Skeletal muscle satellite cell (primary cell): ENCODE measurements at regions not wholly inside any gene's neighbourhood (a gene's known extent, or its start where the extent isn't known, plus 50 kb on each side); places are given as distances from the start of the nearest gene placed in this dataset.

Source experiments
- H3K27me3 ChIP-seq: 2 replicates; pipeline ENCODE4 v1.7.0; 2013; ENCODE audit warnings: low read length; ENCODE audit not compliant: control insufficient read depth, insufficient read depth
- H3K36me3 ChIP-seq: 2 replicates; pipeline ENCODE4 v1.7.0; 2013; ENCODE audit warnings: mild to moderate bottlenecking, control low read depth, low read length; ENCODE audit not compliant: insufficient read depth
- H3K4me1 ChIP-seq: 2 replicates; pipeline ENCODE4 v1.7.0; 2013; ENCODE audit warnings: low read length; ENCODE audit not compliant: control insufficient read depth, insufficient read depth
- H3K4me2 ChIP-seq: 2 replicates; pipeline ENCODE4 v1.7.0; 2013; ENCODE audit warnings: mild to moderate bottlenecking, low read length
- H3K4me3 ChIP-seq: 2 replicates; pipeline ENCODE4 v1.7.0; 2013; ENCODE audit warnings: low read length
- H3K9ac ChIP-seq: 2 replicates; pipeline ENCODE4 v1.7.0; 2013; ENCODE audit warnings: mild to moderate bottlenecking, low read depth, low read length, moderate library complexity
- H3K9me3 ChIP-seq: replicated peaks from 2 replicates; pipeline ENCODE4 v1.7.0; 2013; ENCODE audit warnings: mild to moderate bottlenecking, control low read depth, low read length

DNA sequence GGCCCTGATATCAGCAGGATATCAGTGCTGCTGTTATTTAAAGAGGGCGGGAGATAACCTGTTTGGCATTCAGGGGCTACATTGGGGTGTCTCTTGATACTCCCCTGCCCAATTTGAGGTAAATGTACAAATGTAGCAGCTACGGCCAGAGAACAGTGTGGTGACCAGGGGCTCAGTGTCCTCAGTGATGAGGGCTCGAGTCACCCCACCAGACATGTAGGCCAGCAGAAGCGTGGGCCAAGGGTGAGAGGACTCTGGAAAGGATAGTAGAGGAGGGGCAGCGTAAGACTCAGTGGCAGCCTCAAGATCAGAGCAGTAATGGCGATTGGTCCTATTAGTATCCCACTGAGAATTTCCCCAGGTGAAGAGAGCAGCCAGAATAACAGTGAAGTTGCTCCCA, 108.4 kb downstream of the XCL2 start:
- H3K36me3 ChIP-seq = no peaks in the 10 kb centered on the region
- H3K4me1 ChIP-seq = peaks cover 2% of the 10 kb centered on the region
- H3K9ac ChIP-seq = no peak overlapping the region
- no peak overlapping the region for H3K4me3 ChIP-seq
- peaks cover 26% of the 10 kb centered on the region for H3K27me3 ChIP-seq
- no peak overlapping the region for H3K4me2 ChIP-seq
- H3K9me3 ChIP-seq = no peaks in the 10 kb centered on the region

DNA sequence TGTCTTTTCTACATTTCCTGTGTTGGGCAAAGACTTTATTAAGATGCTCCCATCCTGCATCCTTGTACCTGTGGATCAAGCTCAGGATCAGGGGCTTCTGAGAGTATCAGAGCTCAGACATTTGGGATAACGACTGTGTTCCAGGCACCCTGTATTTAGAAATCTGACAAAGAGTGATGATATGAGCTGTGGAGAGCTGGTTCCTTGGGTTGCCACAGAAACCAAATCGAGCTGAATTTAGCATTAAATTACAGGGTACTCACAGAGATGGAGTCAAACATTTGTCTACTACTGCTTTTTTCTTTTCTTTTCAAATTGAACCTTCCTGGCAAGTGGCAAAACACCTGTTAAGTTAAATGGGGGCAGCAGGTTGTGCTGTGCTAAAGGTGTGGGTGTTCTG, 110.6 kb downstream of the XCL2 start:
- H3K9me3 ChIP-seq = no peaks in the 10 kb centered on the region
- H3K36me3 ChIP-seq = no peaks in the 10 kb centered on the region
- peaks cover 2% of the 10 kb centered on the region for H3K4me1 ChIP-seq

DNA sequence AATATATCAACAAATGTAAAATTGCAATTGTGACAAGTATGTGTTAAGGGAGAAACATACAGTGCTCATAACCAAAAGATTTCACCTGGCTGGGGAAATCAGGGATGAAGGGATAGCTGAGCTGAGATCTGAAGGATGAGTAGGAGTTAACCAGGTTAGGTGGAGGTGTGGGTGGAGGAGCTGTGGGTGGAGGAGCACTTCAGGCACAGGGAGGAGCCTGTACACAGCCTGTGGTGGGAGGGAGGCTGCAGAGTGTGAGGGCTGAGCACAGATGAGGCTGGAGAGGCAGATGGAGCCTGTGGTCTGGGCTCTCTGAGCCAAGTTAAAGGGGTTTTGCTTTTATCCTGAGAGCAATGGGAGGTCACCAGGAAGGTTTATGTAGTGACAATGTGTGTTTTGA, 111.9 kb downstream of the XCL2 start:
- peaks cover 21% of the 10 kb centered on the region for H3K27me3 ChIP-seq
- H3K9ac ChIP-seq = no peak overlapping the region

More for the DNA sequence above, 110.6 kb downstream of the XCL2 start:
- Histone ChIP-seq H3K27me3 (peaks cover 24% of the 10 kb centered on the region), H3K9ac (no peak overlapping the region), H3K4me2 (no peak overlapping the region), H3K4me3 (no peak overlapping the region)

DNA sequence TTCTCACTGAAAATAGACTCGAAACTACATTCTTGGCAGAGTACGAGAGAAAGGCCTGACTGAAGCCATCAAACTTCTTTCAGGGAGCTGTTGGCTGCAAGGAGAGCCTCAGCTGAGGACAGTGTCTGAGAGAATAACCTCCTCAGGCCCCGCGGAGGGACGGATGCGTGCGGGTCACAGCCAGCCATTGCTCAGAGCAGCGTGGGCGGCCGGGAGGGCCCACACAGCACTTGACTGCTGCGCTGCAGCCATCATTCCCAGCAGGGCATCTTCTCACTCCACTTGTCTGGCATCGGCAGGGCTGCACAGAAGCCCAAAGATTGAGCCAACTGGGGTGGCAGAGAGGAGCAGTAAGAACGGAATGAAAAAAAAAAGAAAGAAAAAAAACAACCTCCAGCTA, 113.5 kb downstream of the XCL2 start:
- H3K4me1 ChIP-seq = peaks cover 3% of the 10 kb centered on the region
- no peaks in the 10 kb centered on the region for H3K36me3 ChIP-seq
- no peaks in the 10 kb centered on the region for H3K9me3 ChIP-seq
- H3K9ac ChIP-seq = no peak overlapping the region
- H3K27me3 ChIP-seq = peaks cover 12% of the 10 kb centered on the region
- no peak overlapping the region for H3K4me2 ChIP-seq
- no peak overlapping the region for H3K4me3 ChIP-seq

More for the DNA sequence above, 111.9 kb downstream of the XCL2 start:
- H3K4me3 ChIP-seq = no peak overlapping the region
- no peaks in the 10 kb centered on the region for H3K36me3 ChIP-seq
- no peaks in the 10 kb centered on the region for H3K9me3 ChIP-seq
- H3K4me2 ChIP-seq = no peak overlapping the region
- peaks cover 3% of the 10 kb centered on the region for H3K4me1 ChIP-seq

DNA sequence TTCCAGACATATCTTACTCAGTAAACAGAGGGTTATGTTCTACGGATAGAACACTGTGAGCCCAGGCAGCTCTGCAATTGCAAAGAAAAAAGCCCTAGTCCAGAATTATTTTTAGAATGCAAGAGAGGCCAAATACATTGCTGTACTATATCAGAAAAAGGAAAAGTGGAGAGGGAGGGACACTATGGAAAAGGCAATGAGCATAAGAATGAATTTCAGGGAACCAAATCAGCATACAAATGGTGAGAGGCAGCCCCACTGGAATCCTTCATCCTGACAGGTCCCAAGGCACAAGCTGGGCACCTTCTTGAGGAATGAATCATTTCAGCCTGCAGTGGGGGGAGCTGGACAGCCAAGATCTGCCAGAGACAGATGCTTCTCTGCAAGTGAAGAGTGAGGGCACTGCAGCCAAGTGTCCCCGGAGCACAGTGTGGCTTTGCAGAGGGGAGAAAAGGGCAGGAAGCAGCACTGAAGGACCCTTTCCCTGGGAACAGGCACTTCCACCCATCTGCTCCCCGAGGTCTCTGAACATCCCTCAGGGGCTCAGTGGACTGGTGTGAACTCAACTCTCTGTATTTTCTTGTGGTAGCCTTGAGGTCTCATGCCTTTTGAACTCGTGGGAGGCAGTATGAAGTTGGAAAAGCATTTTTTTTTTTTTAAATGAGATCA, 115.6 kb downstream of the XCL2 start:
- Histone ChIP-seq H3K4me1 (peaks cover 3% of the 10 kb centered on the region), H3K4me3 (no peak overlapping the region), H3K9ac (no peak overlapping the region), H3K9me3 (no peaks in the 10 kb centered on the region), H3K27me3 (peaks cover under 1% of the 10 kb centered on the region), H3K4me2 (no peak overlapping the region), H3K36me3 (no peaks in the 10 kb centered on the region)

DNA sequence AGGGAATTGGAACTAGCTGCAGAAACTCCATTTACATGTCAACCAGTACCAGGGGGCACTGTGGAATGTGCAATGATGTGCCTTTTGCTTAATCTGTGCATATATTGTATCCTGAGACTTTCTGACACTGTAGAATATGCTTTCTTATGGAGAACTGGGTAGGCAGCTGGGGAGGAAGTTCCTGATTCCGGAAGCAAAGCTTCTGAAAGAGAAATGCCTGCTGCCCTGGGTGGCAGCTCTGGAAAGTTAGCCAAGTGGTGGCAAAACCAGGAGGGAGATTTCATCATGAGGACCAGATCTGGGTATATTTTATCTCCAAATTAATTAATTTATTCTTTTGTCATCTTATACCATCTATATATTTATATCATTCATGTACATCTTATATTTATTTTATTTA, 116.7 kb downstream of the XCL2 start:
- Histone ChIP-seq H3K4me1 (peaks cover 3% of the 10 kb centered on the region), H3K27me3 (peaks cover 8% of the 10 kb centered on the region), H3K4me2 (no peak overlapping the region), H3K36me3 (no peaks in the 10 kb centered on the region), H3K9ac (no peak overlapping the region), H3K4me3 (no peak overlapping the region), H3K9me3 (no peaks in the 10 kb centered on the region)

DNA sequence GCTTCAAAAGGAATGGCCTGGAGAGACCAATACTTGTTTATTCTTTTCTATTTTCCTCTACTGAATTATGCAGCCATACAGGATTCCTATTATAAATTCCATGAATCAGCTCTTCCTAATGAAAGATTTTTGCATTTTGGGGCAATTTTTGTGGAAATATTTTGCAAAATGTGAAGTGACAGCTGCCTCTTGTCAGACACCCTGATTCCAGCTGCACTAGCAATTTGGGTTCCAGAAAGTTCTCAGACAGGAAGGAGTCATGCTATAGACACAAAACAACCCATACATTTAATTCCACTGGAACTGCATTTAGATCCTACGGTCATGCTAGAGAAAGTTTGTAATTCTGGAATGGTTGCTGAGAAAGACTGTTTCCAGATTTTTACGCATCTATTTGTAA, 119.5 kb downstream of the XCL2 start:
- Histone ChIP-seq H3K27me3 (peaks cover 8% of the 10 kb centered on the region), H3K4me2 (no peak overlapping the region)

DNA sequence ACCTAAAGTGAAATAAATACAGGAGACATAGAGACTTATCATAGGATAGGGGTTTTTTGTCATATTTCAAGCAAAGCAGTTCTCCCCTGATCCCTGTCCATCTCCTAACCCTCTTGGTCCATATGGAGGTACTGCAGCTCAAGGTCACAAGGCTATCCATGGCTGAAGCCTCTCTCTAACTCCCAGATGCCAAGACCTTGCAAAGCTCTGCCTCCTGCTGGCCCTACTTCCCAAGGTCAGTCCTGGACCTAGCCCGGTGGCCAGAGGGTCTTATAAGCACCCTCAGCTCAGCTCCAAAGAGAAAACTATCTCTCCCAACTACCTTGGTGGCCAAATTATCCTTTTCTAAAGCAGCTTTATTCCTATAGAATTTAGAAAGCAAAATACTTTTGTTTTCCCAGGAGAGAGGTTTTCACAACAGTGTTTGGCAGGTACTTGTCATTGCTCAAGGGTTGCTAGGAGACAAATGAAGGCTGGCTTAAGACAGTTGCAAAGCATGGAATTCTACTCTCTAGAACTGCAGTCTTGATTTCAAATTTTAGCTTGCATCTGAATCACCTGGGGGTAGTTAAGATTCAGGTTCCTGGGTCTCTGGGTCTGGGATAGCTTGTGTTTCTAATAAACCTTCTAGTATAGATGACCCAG, 121.5 kb downstream of the XCL2 start:
- H3K36me3 ChIP-seq = no peaks in the 10 kb centered on the region
- H3K27me3 ChIP-seq = peaks cover 8% of the 10 kb centered on the region
- H3K4me1 ChIP-seq = no peaks in the 10 kb centered on the region
- H3K9ac ChIP-seq = no peak overlapping the region
- no peak overlapping the region for H3K4me2 ChIP-seq
- no peak overlapping the region for H3K4me3 ChIP-seq
- H3K9me3 ChIP-seq = no peaks in the 10 kb centered on the region

More for the DNA sequence above, 119.5 kb downstream of the XCL2 start:
- H3K4me1 ChIP-seq = peaks cover 3% of the 10 kb centered on the region
- H3K9ac ChIP-seq = no peak overlapping the region
- H3K36me3 ChIP-seq = no peaks in the 10 kb centered on the region
- H3K4me3 ChIP-seq = no peak overlapping the region
- no peaks in the 10 kb centered on the region for H3K9me3 ChIP-seq

DNA sequence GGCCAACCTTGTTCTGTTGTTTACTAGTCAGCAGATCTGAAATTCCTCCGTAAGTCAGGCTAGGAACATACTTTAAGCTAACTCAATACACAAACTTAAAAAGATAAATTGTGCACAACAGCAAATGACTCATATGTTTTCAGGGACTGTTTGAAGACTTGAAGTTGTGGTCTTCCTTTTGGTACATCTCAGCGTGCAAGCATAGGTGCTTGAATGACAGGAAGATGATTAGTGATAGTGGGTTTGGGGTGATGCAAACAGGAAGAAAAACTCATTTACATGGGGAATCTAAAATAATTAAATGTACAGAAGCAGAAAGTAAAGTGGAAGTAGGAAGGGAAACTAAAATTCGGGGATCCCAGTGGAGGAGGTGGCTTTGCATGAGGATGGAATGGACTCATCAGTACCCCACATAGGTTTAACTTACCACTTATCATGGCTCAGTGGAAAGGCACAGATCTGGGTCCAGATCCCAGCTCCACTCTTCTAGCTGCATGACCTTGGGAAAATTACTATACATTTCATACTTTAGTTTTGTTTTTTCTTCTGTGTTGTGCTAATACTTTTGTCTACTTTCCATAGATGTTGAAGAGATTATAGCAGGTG, 122.3 kb downstream of the XCL2 start:
- H3K4me3 ChIP-seq = no peak overlapping the region
- no peaks in the 10 kb centered on the region for H3K36me3 ChIP-seq
- peaks cover 8% of the 10 kb centered on the region for H3K27me3 ChIP-seq

DNA sequence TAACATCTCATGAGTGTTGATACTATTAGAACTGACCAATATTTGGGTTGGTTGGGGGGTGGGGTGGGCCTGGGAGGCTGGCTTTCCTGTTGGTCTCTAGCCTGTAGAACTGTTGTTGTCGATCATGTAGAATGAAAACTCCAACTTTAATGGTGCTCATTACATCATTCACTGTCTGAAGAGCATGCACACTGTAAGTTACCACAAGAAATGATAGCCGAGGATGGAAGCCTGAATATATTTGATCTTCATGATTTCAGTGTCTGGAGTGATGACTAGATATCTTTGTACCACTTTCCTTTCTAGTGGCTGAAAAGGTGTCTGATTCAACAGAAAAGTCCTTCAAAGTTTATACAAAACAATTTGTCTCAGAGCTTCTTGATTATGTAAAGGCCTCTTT, 123.6 kb downstream of the XCL2 start:
- H3K9me3 ChIP-seq = no peaks in the 10 kb centered on the region
- no peak overlapping the region for H3K4me2 ChIP-seq
- H3K9ac ChIP-seq = no peak overlapping the region
- H3K27me3 ChIP-seq = peaks cover 8% of the 10 kb centered on the region
- no peaks in the 10 kb centered on the region for H3K4me1 ChIP-seq
- H3K36me3 ChIP-seq = no peaks in the 10 kb centered on the region
- no peak overlapping the region for H3K4me3 ChIP-seq

More for the DNA sequence above, 122.3 kb downstream of the XCL2 start:
- H3K9me3 ChIP-seq = no peaks in the 10 kb centered on the region
- H3K4me2 ChIP-seq = no peak overlapping the region
- H3K9ac ChIP-seq = no peak overlapping the region
- no peaks in the 10 kb centered on the region for H3K4me1 ChIP-seq

DNA sequence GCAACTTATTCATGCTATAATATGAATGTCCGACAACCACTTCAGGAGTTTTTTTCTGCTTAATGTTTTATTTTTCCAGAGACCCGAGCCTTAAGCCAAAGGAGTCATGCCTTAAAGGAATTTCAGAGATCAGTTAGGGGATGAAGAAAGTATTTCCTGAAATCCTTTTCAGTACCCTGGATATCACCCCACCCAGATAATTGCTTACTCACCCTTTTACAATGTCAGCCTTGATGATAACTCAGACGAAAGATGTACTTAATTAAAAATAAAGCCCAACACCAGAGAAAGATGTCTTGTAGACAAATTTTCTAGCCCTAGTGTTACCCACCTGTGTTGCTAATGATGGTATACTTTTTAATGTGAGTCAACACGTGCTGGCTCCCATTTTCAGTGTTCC, 124.1 kb downstream of the XCL2 start:
- Histone ChIP-seq H3K36me3 (no peaks in the 10 kb centered on the region), H3K4me3 (no peak overlapping the region), H3K9me3 (no peaks in the 10 kb centered on the region), H3K4me1 (no peaks in the 10 kb centered on the region), H3K27me3 (peaks cover 11% of the 10 kb centered on the region), H3K4me2 (no peak overlapping the region), H3K9ac (no peak overlapping the region)

DNA sequence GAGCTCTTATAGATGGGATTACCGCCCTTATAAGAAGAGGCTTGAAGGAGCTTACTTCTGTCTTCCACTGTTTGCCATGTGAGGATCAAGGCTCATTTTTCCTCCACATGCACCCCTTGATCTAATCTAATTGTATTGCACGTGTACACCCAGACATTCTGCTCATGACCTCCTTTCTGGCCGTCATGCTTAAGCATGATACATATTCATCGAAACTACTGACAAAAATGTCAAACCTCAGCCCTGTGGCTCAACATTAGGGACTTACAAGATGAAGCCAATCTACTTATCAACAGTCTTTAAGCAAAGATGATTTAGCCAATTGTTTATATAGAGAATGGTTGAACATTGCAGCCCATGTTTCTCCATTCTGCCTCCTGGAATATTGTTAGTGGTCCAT, 127.6 kb downstream of the XCL2 start:
- H3K4me2 ChIP-seq = no peak overlapping the region
- H3K36me3 ChIP-seq = no peaks in the 10 kb centered on the region
- no peaks in the 10 kb centered on the region for H3K4me1 ChIP-seq
- H3K4me3 ChIP-seq = no peak overlapping the region
- H3K27me3 ChIP-seq = peaks cover 3% of the 10 kb centered on the region
- H3K9me3 ChIP-seq = no peaks in the 10 kb centered on the region
- no peak overlapping the region for H3K9ac ChIP-seq
